ENCODE measurements at regions not wholly inside any gene's neighbourhood (a gene's known extent, or its start where the extent isn't known, plus 50 kb on each side); places are given as distances from the start of the nearest gene placed in this dataset.

- no peak for TF ChIP-seq POLR2AphosphoS5 (IDR thresholded peaks at IDR 0.05; ENCODE audit: borderline replicate concordance, low read depth, low read length)
- TF ChIP-seq EZH2 (IDR thresholded peaks at IDR 0.05): no peak
- TF ChIP-seq FOXP2 (optimal IDR thresholded peaks at IDR 0.05; ENCODE audit: control extremely low read depth, extremely low read length, insufficient read depth): no peak
Observed at GRCh38 chr2:209029249-209029648, 394.6 kb upstream of the MAP2 start.
